ENCODE measurements at regions not wholly inside any gene's neighbourhood (a gene's known extent, or its start where the extent isn't known, plus 50 kb on each side); places are given as distances from the start of the nearest gene placed in this dataset.
"Not testable (repeated sequence)": the region's sequence is repeated elsewhere in the genome, so short reads cannot be mapped to it uniquely, and the experiment has no call there.

DNA sequence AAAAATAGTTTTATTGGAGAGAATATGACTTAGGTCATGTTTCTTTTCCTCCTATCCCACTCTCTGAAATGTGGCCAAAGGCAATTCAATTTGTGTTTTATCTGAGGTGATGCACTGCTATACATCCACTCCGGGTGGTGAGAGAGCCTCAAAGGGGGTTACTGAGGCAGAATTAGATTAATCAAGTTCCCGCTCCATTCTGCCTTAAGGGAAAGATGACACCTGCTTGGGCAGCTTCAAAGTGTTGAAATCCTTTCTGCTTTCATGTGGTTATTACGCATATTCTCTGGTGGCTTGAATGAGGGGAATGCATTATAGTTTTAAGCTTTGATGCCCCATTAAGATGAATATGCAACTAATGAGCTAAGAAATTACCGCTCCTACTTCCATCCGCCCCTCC, 213.0 kb upstream of the TMEFF2 start:
- DNase-seq (ENCODE audit: low spot score): no peak
- in situ Hi-C loops (cut with MboI; ENCODE audit: low pct_unique_long_range_greater_than_20kb, low sequenced_read_pairs, unreplicated experiment): no loop called here
- TF ChIP-seq, protein P1, sequence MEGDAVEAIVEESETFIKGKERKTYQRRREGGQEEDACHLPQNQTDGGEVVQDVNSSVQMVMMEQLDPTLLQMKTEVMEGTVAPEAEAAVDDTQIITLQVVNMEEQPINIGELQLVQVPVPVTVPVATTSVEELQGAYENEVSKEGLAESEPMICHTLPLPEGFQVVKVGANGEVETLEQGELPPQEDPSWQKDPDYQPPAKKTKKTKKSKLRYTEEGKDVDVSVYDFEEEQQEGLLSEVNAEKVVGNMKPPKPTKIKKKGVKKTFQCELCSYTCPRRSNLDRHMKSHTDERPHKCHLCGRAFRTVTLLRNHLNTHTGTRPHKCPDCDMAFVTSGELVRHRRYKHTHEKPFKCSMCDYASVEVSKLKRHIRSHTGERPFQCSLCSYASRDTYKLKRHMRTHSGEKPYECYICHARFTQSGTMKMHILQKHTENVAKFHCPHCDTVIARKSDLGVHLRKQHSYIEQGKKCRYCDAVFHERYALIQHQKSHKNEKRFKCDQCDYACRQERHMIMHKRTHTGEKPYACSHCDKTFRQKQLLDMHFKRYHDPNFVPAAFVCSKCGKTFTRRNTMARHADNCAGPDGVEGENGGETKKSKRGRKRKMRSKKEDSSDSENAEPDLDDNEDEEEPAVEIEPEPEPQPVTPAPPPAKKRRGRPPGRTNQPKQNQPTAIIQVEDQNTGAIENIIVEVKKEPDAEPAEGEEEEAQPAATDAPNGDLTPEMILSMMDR (IDR thresholded peaks at IDR 0.05; ENCODE audit: extremely low read depth, insufficient read depth, missing control alignments): no peak

DNA sequence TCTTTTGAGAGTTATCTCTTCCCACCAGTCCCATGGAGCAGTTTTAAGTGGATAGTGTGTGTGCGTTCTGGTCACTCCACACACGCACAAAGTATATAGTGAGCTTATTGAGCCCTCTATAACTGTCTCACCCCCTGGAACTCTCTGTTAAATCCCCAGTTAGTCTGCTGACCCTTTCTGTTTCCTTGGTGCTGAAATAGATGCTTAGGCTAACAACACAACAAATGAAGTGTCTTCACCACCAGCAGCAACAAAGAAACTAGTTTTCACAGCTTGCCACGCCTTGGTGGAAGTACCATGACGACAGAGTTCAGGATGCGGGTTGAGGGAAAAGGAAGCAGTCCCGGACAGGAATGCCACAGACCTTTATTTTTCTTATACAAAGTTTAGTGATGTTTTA, 203.5 kb upstream of the TMEFF2 start:
- TF ChIP-seq, protein P1 (IDR thresholded peaks at IDR 0.05; ENCODE audit: extremely low read depth, insufficient read depth, missing control alignments): no peak
- in situ Hi-C loops (cut with MboI; ENCODE audit: low pct_unique_long_range_greater_than_20kb, low sequenced_read_pairs, unreplicated experiment): no loop called here
- no peak for DNase-seq (ENCODE audit: low spot score)

DNA sequence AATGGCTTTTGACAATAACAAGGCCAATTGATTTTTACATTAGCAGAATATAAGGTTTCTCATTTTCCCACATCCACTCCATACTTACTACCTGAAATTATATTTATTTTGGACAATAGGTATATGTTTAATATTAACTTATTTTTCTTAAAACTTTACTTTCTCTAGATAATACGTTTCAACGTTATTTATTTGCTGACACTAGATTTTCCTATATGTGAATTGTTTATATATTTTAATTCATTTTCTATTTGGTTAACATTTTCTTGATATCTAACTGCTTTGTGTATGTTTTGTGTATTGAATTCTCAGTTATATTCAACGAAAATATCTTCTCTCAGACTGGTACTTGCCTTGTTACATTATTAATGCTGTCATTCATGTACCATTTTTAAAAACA, 199.9 kb upstream of the TMEFF2 start:
- in situ Hi-C loops (cut with MboI; ENCODE audit: low pct_unique_long_range_greater_than_20kb, low sequenced_read_pairs, unreplicated experiment): no loop called here
- no peak for DNase-seq (ENCODE audit: low spot score)
- TF ChIP-seq, protein P1 (IDR thresholded peaks at IDR 0.05; ENCODE audit: extremely low read depth, insufficient read depth, missing control alignments): no peak

DNA sequence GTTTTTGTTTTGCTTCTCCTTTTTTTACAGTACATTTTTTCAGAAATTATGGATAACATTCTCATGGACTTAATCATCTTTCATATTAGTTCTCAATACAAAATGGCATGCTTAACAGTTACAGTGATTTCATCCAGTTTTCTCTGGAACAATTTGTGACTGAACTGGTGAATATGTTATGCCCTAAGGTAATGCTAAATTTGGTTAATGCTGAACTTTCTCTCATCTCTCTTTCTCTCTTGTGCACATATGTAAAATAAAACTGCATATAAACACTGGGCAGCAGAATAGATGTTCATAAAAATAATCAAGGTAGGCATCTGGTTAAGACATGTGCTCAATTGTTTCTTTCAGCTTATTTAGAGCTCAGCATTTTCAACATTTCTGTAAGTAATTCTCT, 196.3 kb upstream of the TMEFF2 start:
- in situ Hi-C loops (cut with MboI; ENCODE audit: low pct_unique_long_range_greater_than_20kb, low sequenced_read_pairs, unreplicated experiment): no loop called here
- TF ChIP-seq, protein P1 (IDR thresholded peaks at IDR 0.05; ENCODE audit: extremely low read depth, insufficient read depth, missing control alignments): no peak
- DNase-seq (ENCODE audit: low spot score): no peak

DNA sequence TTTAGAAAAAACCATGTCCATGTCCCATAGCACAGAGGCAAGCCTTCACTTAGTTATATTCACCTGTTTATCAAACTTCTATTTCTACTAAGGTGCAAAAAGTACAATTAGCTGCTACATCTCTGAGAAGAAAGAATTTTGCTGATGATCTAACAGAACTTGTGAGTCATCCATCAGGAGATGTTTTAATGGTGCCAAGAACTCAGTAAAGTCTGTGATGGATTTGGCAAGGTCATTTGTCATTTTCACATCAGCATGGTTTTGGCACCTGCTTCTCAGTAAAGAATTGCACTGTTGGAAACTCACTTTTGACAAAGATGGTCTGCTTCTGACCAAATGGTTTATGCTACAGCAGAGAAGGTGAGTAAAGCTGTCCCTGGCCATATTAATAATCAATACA, 195.7 kb upstream of the TMEFF2 start:
- no peak for DNase-seq (ENCODE audit: low spot score)
- TF ChIP-seq, protein P1 (IDR thresholded peaks at IDR 0.05; ENCODE audit: extremely low read depth, insufficient read depth, missing control alignments): no peak
- in situ Hi-C loops (cut with MboI; ENCODE audit: low pct_unique_long_range_greater_than_20kb, low sequenced_read_pairs, unreplicated experiment): no loop called here

DNA sequence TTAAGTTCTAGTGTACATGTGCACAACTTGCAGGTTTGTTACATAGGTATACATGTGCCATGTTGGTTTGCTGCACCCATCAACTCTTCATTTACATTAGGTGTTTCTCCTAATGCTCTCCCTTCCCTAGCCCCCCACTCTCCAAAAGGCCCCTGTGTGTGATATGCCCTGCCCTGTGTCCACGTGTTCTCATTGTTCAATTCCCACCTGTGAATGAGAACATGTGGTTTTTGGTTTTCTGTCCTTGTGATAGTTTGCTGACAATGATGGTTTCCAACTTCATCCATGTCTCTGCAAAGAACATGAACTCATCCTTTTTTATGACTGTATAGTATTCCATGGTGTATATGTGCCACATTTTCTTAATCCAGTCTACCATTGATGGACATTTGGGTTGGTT, 189.5 kb upstream of the TMEFF2 start:
- in situ Hi-C loops (cut with MboI; ENCODE audit: low pct_unique_long_range_greater_than_20kb, low sequenced_read_pairs, unreplicated experiment); DNase-seq (ENCODE audit: low spot score): not testable (repeated sequence)

DNA sequence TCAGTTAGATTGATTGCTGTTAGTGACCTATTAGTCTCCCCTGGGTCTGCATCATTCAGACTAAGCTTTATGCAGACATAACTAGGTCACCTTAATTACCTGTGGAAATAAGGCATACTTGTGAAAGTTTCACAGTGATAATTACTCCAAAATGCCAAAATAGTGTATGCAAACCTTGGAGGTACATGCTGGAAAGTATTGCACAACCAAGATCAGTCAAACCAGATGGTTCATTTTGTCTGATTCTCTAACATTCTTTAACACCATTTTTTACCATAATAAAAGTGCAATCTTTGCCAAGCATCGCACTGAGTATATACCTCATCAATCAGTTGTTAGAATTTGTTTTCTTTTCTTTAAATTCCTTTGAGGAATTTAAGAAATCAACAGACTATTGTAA, 186.3 kb upstream of the TMEFF2 start:
- TF ChIP-seq, protein P1 (IDR thresholded peaks at IDR 0.05; ENCODE audit: extremely low read depth, insufficient read depth, missing control alignments): no peak
- in situ Hi-C loops (cut with MboI; ENCODE audit: low pct_unique_long_range_greater_than_20kb, low sequenced_read_pairs, unreplicated experiment): no loop called here
- no peak for DNase-seq (ENCODE audit: low spot score)
